ENCODE measurements at regions not wholly inside any gene's neighbourhood (a gene's known extent, or its start where the extent isn't known, plus 50 kb on each side); places are given as distances from the start of the nearest gene placed in this dataset.
"Not testable (repeated sequence)": the region's sequence is repeated elsewhere in the genome, so short reads cannot be mapped to it uniquely, and the experiment has no call there.

GRCh38 chrX:33852146-33852545, 280.0 kb downstream of the FAM47A start:
- TF ChIP-seq POLR2AphosphoS5 (IDR thresholded peaks at IDR 0.05); MXI1 (conservative IDR thresholded peaks at IDR 0.05; ENCODE audit: poor library complexity, severe bottlenecking); RAD21 (conservative IDR thresholded peaks at IDR 0.05): not testable (repeated sequence)
- TF ChIP-seq, protein P1, sequence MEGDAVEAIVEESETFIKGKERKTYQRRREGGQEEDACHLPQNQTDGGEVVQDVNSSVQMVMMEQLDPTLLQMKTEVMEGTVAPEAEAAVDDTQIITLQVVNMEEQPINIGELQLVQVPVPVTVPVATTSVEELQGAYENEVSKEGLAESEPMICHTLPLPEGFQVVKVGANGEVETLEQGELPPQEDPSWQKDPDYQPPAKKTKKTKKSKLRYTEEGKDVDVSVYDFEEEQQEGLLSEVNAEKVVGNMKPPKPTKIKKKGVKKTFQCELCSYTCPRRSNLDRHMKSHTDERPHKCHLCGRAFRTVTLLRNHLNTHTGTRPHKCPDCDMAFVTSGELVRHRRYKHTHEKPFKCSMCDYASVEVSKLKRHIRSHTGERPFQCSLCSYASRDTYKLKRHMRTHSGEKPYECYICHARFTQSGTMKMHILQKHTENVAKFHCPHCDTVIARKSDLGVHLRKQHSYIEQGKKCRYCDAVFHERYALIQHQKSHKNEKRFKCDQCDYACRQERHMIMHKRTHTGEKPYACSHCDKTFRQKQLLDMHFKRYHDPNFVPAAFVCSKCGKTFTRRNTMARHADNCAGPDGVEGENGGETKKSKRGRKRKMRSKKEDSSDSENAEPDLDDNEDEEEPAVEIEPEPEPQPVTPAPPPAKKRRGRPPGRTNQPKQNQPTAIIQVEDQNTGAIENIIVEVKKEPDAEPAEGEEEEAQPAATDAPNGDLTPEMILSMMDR (IDR thresholded peaks at IDR 0.05; ENCODE audit: poor library complexity, severe bottlenecking) = not testable (repeated sequence)
